ENCODE measurements at regions not wholly inside any gene's neighbourhood (a gene's known extent, or its start where the extent isn't known, plus 50 kb on each side); places are given as distances from the start of the nearest gene placed in this dataset.

DNA sequence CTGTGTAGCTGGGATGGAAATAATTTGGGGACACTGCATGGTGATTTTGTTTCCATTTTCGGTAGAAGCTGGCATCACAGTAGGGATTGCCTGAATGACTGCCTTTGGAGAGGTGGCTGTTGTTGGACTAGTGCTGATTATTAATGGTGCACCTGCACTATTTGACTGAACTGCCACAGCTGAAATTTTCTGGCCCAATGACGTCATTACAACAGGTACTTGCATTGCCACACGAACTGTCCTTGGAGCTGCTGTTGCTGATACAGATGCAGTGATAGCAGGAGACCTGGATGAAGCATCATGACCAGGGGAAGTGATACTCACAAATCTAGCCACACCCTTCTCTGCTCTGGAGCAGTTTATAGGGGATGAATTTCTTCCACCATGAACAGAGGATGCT is 95.6 kb upstream of the FOXC1 start:
- Histone ChIP-seq H3K36me3 (ENCODE audit: insufficient read depth, insufficient read length, low read length) (no peaks in the 10 kb centered on the region), H3K4me3 (ENCODE audit: insufficient read length, low read depth) (no peak overlapping the region), H3K27me3 (ENCODE audit: insufficient read depth, insufficient read length) (no peaks in the 10 kb centered on the region), H3K9ac (ENCODE audit: insufficient read length, low read depth) (no peak overlapping the region), H3K4me1 (ENCODE audit: insufficient read depth, insufficient read length) (no peaks in the 10 kb centered on the region), H3K9me3 (ENCODE audit: insufficient read depth, low read length) (no peaks in the 10 kb centered on the region)
- no peak for DNase-seq (ENCODE audit: low read depth, low spot score)
- no peak for TF ChIP-seq SUZ12 (IDR thresholded peaks at IDR 0.05; ENCODE audit: extremely low read depth, insufficient read depth, insufficient read length)
- TF ChIP-seq YY1 (IDR thresholded peaks at IDR 0.05; ENCODE audit: insufficient read depth, insufficient read length) = no peak
- no peak for TF ChIP-seq ZNF274 (IDR thresholded peaks at IDR 0.05; ENCODE audit: low read depth, low read length)

DNA sequence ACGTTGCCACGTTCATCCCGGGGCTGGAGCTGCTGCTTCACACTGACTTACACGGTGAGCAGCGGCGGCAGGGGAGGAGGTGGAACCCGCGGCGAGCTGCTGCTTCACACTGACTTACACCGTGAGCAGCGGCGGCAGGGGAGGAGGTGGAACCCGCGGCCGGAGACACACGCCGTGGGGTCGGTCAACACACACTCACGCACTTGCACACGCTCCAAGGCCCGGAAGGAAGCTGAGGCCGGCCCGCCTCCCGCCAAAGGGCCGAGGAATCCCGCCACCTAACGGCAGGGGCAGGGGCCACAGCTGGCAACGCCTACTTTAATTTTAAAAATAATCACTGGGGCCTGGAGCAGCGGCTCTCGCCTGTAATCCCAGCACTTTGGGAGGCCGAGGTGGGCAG is 94.4 kb upstream of the FOXC1 start:
- DNase-seq (ENCODE audit: low read depth, low spot score) = no peak
- H3K9me3 ChIP-seq (ENCODE audit: insufficient read depth, low read length) = no peaks in the 10 kb centered on the region
- no peaks in the 10 kb centered on the region for H3K4me1 ChIP-seq (ENCODE audit: insufficient read depth, insufficient read length)
- H3K36me3 ChIP-seq (ENCODE audit: insufficient read depth, insufficient read length, low read length) = no peaks in the 10 kb centered on the region
- no peaks in the 10 kb centered on the region for H3K27me3 ChIP-seq (ENCODE audit: insufficient read depth, insufficient read length)
- TF ChIP-seq YY1 (IDR thresholded peaks at IDR 0.05; ENCODE audit: insufficient read depth, insufficient read length) (no peak), ZNF274 (IDR thresholded peaks at IDR 0.05; ENCODE audit: low read depth, low read length) (no peak), SUZ12 (IDR thresholded peaks at IDR 0.05; ENCODE audit: extremely low read depth, insufficient read depth, insufficient read length) (no peak)
- H3K9ac ChIP-seq (ENCODE audit: insufficient read length, low read depth) = no peak overlapping the region
- H3K4me3 ChIP-seq (ENCODE audit: insufficient read length, low read depth) = no peak overlapping the region

DNA sequence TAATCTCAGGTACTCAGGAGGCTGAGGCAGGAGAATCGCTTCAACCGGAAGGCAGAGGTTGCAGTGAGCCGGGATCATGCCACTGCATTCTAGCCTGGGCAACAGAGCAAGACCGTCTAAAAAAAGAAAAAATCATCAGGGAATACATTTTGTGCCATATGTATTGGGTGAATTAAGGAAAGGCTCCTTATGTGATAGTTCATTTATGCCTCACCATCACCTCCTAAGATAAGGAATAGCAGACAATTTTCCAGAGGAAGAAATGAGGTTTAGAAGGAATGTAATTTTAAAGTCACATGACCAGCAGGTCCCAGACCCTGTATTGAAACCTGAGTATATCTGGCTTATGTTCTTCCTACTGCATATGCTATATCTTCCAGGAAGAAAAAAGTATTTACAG is 93.9 kb upstream of the FOXC1 start:
- no peak for TF ChIP-seq SUZ12 (IDR thresholded peaks at IDR 0.05; ENCODE audit: extremely low read depth, insufficient read depth, insufficient read length)
- TF ChIP-seq ZNF274 (IDR thresholded peaks at IDR 0.05; ENCODE audit: low read depth, low read length) = no peak
- TF ChIP-seq YY1 (IDR thresholded peaks at IDR 0.05; ENCODE audit: insufficient read depth, insufficient read length) = no peak
- Histone ChIP-seq H3K9me3 (ENCODE audit: insufficient read depth, low read length) (no peaks in the 10 kb centered on the region), H3K4me1 (ENCODE audit: insufficient read depth, insufficient read length) (no peaks in the 10 kb centered on the region), H3K9ac (ENCODE audit: insufficient read length, low read depth) (no peak overlapping the region), H3K36me3 (ENCODE audit: insufficient read depth, insufficient read length, low read length) (no peaks in the 10 kb centered on the region), H3K27me3 (ENCODE audit: insufficient read depth, insufficient read length) (no peaks in the 10 kb centered on the region), H3K4me3 (ENCODE audit: insufficient read length, low read depth) (no peak overlapping the region)
- DNase-seq (ENCODE audit: low read depth, low spot score) = no peak

GRCh38 chr6:1516742-1517520 is 92.8 kb upstream of the FOXC1 start:
- TF ChIP-seq SUZ12 (IDR thresholded peaks at IDR 0.05; ENCODE audit: extremely low read depth, insufficient read depth, insufficient read length) (no peak), YY1 (IDR thresholded peaks at IDR 0.05; ENCODE audit: insufficient read depth, insufficient read length) (no peak), ZNF274 (IDR thresholded peaks at IDR 0.05; ENCODE audit: low read depth, low read length) (no peak)
- Histone ChIP-seq H3K4me3 (ENCODE audit: insufficient read length, low read depth) (no peak overlapping the region), H3K9me3 (ENCODE audit: insufficient read depth, low read length) (no peaks in the 10 kb centered on the region)

DNA sequence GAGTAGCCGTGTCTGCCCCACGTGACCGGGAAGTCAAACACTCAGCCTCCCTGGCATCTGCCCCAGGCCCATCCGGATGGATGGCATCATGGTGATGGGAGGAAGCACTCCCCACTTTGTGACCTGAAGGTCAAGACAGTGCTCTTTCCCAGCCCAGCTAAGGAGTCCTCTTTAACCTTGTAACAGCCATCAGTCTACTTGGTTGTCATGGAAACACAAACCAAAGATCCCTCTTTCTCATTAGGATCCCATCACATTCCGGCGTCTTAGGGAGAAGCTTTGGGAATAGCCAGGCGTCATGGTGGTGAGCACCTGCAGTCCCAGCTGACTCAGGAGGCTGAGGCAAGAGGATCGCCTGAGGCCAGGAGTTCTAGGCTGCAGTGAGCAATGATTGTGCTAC is 90.9 kb upstream of the FOXC1 start:
- H3K27me3 ChIP-seq (ENCODE audit: insufficient read depth, insufficient read length) = peaks cover 4% of the 10 kb centered on the region
- DNase-seq (ENCODE audit: low read depth, low spot score) = no peak
- no peak overlapping the region for H3K4me3 ChIP-seq (ENCODE audit: insufficient read length, low read depth)
- no peak for TF ChIP-seq ZNF274 (IDR thresholded peaks at IDR 0.05; ENCODE audit: low read depth, low read length)
- TF ChIP-seq YY1 (IDR thresholded peaks at IDR 0.05; ENCODE audit: insufficient read depth, insufficient read length) = no peak
- no peak for TF ChIP-seq SUZ12 (IDR thresholded peaks at IDR 0.05; ENCODE audit: extremely low read depth, insufficient read depth, insufficient read length)
- no peak overlapping the region for H3K9ac ChIP-seq (ENCODE audit: insufficient read length, low read depth)
- H3K4me1 ChIP-seq (ENCODE audit: insufficient read depth, insufficient read length) = no peaks in the 10 kb centered on the region
- H3K36me3 ChIP-seq (ENCODE audit: insufficient read depth, insufficient read length, low read length) = no peaks in the 10 kb centered on the region
- no peaks in the 10 kb centered on the region for H3K9me3 ChIP-seq (ENCODE audit: insufficient read depth, low read length)

More at GRCh38 chr6:1516742-1517520, 92.8 kb upstream of the FOXC1 start:
- Histone ChIP-seq H3K9ac (ENCODE audit: insufficient read length, low read depth) (no peak overlapping the region), H3K4me1 (ENCODE audit: insufficient read depth, insufficient read length) (no peaks in the 10 kb centered on the region), H3K27me3 (ENCODE audit: insufficient read depth, insufficient read length) (no peaks in the 10 kb centered on the region), H3K36me3 (ENCODE audit: insufficient read depth, insufficient read length, low read length) (no peaks in the 10 kb centered on the region)
- no peak for DNase-seq (ENCODE audit: low read depth, low spot score)

DNA sequence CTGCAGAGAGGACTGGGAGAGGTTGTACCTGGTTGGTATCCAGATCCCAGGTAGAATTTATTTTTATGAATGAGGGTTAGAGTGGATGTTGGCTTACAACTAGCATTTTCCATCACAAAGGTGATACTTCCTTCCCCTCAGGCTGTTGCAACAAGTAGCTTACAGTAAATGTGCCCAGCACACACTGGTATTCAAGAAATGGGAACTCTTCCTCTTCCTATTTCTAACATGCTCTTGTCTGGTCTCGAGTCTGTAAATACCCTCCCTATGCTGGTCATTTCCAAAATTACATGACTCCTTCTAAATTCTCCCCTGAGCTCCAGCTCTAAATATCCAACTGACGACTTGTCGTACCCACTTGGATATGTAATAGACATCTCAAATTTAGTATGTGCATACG is 90.1 kb upstream of the FOXC1 start:
- H3K27me3 ChIP-seq (ENCODE audit: insufficient read depth, insufficient read length) = peaks cover 4% of the 10 kb centered on the region
- H3K9me3 ChIP-seq (ENCODE audit: insufficient read depth, low read length) = no peaks in the 10 kb centered on the region
- TF ChIP-seq ZNF274 (IDR thresholded peaks at IDR 0.05; ENCODE audit: low read depth, low read length) (no peak), YY1 (IDR thresholded peaks at IDR 0.05; ENCODE audit: insufficient read depth, insufficient read length) (no peak), SUZ12 (IDR thresholded peaks at IDR 0.05; ENCODE audit: extremely low read depth, insufficient read depth, insufficient read length) (no peak)
- H3K4me1 ChIP-seq (ENCODE audit: insufficient read depth, insufficient read length) = no peaks in the 10 kb centered on the region
- H3K9ac ChIP-seq (ENCODE audit: insufficient read length, low read depth) = no peak overlapping the region
- H3K36me3 ChIP-seq (ENCODE audit: insufficient read depth, insufficient read length, low read length) = no peaks in the 10 kb centered on the region
- no peak for DNase-seq (ENCODE audit: low read depth, low spot score)
- no peak overlapping the region for H3K4me3 ChIP-seq (ENCODE audit: insufficient read length, low read depth)

GRCh38 chr6:1522779-1523178 is 86.9 kb upstream of the FOXC1 start:
- Histone ChIP-seq H3K36me3 (ENCODE audit: insufficient read depth, insufficient read length, low read length) (no peaks in the 10 kb centered on the region), H3K4me3 (ENCODE audit: insufficient read length, low read depth) (no peak overlapping the region), H3K4me1 (ENCODE audit: insufficient read depth, insufficient read length) (no peaks in the 10 kb centered on the region), H3K9ac (ENCODE audit: insufficient read length, low read depth) (no peak overlapping the region), H3K9me3 (ENCODE audit: insufficient read depth, low read length) (no peaks in the 10 kb centered on the region; the same call in 1 of the 2 replicates), H3K27me3 (ENCODE audit: insufficient read depth, insufficient read length) (peaks cover 4% of the 10 kb centered on the region)
- no peak for DNase-seq (ENCODE audit: low read depth, low spot score)
- TF ChIP-seq ZNF274 (IDR thresholded peaks at IDR 0.05; ENCODE audit: low read depth, low read length) = no peak
- no peak for TF ChIP-seq SUZ12 (IDR thresholded peaks at IDR 0.05; ENCODE audit: extremely low read depth, insufficient read depth, insufficient read length)
- no peak for TF ChIP-seq YY1 (IDR thresholded peaks at IDR 0.05; ENCODE audit: insufficient read depth, insufficient read length)
